HG03565 (cell line): ENCODE measurements at regions not wholly inside any gene's neighbourhood (a gene's known extent, or its start where the extent isn't known, plus 50 kb on each side); places are given as distances from the start of the nearest gene placed in this dataset.
"Not testable (repeated sequence)": the region's sequence is repeated elsewhere in the genome, so short reads cannot be mapped to it uniquely, and the experiment has no call there.

Source experiments
- ATAC-seq: cut with Tn5 transposase; IDR thresholded peaks from one replicate; pipeline ENCODE4 v1.9.1; 2021; ENCODE audit warnings: mild to moderate bottlenecking, moderate library complexity; ENCODE audit not compliant: unreplicated experiment

DNA sequence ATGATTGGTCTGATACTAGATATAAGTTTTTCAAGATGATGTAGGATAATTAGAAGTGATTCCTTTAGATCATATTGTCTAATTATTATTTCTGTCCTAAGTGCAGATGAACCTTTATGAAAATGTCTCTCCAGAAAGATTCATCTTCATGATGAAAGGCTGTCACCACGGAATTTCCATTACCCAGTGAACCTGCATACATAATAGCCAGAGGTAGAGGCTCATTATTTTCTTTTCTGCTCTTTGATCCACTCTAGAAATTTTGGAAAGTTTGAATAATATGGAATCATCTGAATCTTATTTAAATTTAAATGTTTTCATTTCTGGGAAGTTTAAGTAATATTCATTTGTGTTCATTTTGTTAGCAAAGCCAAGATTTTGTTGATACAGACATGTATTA, 137.1 kb upstream of the ATP2B1 start:
- no peak for ATAC-seq

DNA sequence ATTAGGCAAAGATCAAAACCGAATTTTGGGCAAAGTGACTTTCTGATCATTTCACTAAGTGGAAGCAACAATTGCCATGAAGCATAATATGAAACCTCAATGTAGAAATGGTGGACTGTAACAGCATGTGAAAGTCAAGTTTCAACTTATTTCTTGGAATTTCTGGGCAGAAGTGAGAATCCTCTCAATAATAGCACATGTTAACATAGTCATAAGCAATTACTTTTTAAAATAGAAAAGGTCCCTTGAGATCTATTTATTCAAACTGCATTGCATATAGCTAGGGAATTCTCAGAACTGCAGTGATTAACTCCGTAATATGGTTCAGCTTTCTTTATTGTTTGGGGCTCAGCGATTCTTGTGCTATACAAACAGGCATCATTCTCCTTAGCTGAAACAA, 136.7 kb upstream of the ATP2B1 start:
- ATAC-seq = no peak

DNA sequence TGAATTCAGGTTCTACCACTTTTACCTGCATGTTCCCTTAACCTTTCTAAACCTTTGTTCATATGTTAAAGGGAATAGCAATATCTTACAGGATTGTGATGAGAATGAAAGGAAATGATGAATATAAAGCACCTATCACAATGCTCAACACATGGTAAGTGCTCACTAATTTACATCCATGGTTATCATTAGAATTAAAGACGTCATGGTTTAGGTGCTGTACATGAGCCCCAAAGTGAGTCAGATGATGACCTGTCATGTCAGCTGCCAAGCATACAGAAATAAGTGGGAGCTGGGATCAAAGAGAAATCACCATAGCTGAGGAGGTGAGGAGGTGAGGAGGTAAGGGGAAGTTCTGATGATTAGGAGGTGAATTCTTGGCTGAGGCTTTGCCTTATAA, 135.9 kb upstream of the ATP2B1 start:
- no peak for ATAC-seq

DNA sequence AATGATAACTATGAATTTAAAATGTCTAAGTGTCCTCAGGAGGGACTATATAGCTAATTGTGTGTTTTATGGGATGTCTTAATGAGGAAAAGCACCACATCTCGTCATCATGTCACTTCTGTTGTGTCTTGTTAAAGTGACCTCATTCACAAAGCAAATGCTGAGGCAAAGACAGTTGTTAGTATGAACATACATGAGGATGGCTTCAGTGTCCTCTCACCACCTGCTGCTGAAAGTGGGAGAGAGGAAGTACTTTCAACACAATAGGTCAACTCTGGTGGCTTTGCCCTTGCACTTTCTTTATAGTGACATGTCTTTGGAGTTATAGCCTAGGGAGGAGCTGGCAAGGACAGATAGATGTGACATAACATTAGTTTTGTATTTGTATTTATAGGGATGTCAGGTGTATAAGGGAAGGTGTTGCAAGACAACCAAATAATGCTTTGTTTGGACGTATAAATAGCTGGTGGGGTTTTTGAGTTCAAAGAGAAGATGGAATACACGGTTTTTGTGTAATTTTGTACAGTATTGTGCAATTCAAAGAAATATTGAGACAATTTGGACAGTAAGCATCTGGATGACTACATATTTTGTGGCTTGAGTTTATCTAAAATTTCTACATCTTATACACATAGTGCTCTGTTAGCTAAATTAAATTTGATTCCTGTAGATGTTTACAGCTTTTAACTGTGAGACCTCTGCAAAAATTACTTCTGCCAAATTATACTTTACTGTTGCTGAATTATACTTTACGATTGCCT, 131.7 kb upstream of the ATP2B1 start:
- ATAC-seq = no peak

DNA sequence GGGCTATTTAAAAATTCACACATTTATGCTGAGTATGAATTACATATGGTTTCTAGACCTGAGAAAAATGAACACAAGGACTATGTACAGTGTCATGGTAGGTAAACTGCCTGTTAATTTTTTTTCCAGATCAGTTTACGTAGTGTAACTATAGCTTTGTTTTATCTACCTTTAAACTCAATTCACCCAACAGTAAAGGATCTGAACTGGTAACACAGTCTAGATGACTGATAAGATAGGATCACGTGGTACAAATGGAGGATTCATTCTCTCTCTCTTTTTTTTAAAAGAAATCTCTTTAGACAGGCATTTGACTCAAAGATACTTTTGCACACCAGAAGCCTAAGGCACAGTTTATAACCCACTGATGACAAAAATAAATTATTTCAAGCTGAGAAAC, 130.8 kb upstream of the ATP2B1 start:
- ATAC-seq = no peak

DNA sequence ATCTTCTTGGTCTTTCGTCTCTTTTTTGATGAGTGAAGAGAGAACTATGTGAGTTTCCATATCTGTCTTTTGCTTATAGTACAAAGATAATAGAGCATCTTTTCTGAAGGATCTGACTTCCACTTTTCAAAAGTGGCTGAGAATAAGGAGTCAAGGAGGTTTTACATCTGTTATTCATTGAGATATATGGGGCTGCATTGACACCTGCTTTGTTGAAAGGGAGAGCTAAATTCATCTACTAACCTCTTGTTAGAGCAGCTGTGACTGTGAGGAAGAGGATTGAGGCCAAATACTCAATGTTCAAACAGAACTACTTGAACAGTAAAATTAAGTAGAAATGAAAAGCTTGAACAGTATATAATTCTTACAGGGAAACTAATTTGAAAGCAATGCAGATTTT, 130.2 kb upstream of the ATP2B1 start:
- ATAC-seq = no peak

DNA sequence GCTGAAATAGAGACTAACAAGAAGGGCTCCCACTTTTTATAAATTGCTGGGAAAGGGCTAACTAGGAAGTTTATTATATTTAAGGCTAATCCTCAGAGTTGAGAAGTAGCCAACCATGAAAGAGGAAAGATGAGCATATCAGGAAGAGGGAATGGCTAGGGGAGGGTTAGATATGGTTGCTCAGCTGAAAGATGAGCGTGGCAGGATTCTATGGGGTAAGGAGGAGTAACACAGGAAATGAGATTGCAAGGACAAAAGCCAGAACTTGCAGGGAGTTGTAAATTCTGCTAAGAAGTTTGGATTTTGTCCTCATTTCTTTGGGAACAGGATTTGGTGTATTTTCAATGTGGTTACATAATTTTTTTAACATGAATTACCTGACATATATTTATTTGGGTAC, 127.4 kb upstream of the ATP2B1 start:
- ATAC-seq = no peak

DNA sequence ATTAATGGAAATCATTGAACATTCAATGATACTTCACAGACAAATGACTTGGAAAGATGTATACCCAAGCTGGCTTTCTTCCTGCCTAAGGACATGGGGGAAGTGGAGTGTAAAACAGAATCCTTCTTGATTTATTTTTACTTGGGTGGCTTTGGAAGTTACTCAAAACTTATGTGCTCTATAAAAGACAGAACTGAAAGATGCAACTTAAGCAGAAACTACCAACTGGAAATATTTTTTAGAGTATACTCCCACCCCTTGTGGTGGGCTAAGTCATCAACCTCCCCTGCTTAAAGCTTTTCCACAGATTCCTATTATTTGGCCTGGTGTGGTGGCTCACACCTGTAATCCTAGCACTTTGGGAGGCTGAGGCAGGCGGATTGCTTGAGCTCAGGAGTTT, 126.0 kb upstream of the ATP2B1 start:
- no peak for ATAC-seq

DNA sequence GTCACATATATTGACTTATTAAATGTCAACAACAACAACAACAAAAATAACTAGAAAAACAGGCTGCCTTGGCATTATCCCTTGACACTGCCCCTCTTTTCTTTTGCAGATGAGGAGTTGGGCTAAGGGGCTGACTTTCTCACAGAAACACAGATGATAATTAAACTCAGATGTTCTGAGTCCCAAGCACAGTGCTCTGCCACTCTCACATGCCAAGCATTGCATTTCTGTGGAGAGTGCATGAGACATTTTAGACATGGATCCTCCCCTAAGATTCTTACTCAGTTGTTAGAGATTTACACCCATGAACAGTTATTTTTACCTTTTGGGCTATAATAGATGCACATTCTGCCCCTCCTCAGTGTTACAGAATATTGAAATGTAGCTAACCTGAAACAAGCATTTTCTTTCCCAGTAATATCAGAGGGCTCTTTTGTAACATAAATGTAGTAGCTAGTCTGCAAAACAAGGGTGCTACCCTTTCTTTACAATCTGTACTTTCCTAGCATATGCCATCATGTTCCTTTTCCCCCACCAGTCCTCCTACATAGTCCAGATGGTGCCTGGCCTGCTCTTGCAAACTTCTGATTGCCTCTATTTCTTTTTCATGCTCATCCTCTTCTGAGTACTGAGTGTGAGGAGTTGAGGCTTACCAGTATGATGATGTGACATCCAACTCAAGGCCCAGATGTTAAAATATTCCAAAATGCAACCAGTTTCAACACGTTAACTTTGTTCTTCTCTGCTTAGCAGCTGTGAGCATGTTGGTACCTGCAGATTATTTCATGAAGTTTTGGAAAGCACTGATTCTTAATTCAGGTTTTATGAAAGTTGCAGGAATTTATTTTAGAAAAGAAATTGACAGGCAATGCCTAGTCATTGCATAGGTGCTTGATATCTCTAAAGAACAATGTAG, 125.0 kb upstream of the ATP2B1 start:
- ATAC-seq = no peak

DNA sequence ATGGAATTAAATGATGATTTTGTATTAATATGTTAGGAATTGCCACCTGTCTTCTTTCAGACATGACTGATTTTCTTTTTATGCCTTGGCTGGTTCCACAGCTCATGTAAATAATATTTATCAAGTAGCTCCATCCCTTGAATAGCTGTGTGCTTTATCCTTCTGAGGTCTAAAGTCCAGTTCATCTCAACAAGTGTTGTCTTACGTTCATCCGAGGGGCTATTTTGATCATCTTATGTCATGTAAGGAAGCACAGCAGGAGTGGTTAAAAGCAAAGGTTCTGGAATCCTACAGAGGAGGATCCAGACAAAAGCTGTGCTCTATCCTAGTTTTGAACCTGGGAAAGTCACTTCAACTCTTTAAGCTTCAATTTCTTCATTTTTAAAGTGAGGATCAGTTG, 123.7 kb upstream of the ATP2B1 start:
- ATAC-seq = no peak

DNA sequence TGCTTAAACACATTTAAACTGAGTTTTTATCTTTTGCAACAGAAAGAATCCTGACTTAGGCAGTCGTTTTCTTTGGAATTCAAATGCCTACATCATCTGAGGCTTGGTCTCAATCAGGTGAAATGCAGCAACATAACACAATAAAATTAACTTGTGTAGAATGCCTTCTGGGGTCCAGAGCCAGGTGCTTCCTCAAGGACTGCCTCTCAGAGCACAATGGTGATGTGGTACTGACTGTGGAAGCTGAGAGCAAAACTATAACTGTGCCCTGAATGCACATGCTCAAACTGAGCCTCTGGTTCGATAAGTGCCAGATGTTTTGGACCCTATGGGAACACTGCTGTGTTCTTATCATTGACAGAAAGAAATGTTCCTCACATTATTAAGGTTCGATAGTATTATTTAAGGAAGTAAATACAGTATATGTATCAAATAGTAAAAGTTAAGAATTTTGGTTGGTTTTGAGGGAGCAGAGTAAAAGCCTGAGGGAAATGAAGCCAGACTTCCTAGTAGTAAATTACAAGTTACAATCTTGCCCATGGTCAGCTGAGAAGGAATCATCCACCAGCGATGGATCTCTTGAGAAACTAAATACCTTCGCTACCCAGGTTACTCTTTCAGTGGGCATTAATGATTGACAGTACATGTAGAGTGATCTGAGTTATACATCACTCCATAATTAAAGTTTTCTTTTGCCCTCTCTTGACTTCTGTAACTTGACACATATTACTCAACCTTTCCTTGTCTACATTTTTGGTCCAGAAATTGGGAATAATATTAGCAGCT, 122.9 kb upstream of the ATP2B1 start:
- ATAC-seq = no peak

DNA sequence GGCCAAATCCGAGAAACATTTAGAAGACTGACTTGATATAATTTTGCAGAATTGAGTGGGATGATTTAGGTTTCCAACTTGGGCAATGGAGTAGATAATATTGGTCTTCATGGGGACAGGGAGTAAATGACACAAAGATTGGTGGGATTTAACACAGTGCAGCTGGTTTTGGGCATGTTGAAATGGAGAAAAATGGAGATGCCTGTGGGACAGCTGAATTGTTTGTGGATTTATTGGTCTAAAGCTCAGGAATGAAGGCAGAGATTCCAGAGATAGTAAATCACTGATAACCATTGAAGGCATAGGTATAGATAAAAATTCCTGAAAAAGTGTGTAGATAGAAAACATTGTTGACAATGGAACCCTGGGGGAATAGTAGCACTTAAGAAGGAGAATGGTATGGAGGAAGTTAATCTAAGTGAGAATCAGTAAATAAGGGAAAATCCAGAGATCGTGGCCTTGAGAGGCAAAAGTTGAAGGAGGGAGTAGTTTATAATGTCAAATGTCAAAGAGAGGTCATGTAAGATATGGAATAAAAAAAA, 120.9 kb upstream of the ATP2B1 start:
- ATAC-seq = no peak

DNA sequence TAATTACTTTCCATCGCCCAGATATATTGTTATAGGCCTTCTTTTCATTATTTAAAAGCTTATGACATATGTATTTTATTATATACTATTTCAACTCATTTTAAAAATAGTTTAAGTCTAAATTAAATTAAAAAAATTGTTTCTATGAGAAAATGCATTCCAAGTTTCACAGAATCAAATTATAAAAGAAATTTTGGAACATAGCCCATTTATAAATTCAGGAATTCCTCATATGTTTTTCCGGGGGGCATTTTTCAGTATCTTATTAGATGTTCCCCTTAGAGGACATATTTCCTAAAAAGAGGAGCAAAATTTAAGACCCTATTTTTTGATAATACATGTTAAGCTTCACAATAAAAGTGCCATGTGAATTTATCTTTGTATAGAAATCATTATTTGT, 119.9 kb upstream of the ATP2B1 start:
- ATAC-seq = no peak

DNA sequence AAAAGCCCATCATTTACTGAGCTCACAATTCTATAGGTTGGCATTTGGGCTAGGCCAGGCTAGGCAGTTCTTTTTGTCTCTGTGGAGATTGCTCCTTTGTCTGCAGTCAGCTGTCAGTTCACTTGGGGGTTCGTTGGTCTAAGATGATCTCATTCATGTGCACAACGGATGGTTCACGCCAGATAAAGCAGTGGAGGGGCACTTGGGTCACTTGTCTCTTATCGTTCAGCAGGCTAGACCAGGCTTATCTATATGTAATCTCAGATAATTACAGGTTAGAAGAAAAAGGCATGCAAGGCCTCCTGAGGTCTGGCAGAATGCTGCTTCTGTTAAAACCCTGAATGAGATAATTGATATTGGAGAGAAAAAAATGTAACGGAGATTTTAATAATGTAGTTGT, 119.0 kb upstream of the ATP2B1 start:
- ATAC-seq = no peak

DNA sequence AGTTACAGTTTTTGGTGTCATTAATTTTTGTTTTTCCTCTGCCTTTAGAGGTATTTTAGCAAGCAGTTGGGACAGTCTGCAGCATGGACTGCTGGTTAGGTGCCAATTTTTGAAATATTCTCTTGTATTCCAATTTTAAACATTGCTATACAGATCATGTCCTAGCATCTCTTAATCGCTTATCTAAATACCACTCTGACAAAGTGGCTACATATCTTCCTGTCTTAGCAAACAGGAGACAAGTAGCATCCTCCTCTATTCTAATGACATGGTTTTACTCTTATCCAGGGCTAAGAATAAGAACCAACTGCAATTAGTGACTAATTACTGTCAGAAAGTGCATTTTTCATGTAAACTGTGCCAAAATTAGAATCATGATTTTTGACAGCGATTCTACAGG, 117.8 kb upstream of the ATP2B1 start:
- no peak for ATAC-seq

DNA sequence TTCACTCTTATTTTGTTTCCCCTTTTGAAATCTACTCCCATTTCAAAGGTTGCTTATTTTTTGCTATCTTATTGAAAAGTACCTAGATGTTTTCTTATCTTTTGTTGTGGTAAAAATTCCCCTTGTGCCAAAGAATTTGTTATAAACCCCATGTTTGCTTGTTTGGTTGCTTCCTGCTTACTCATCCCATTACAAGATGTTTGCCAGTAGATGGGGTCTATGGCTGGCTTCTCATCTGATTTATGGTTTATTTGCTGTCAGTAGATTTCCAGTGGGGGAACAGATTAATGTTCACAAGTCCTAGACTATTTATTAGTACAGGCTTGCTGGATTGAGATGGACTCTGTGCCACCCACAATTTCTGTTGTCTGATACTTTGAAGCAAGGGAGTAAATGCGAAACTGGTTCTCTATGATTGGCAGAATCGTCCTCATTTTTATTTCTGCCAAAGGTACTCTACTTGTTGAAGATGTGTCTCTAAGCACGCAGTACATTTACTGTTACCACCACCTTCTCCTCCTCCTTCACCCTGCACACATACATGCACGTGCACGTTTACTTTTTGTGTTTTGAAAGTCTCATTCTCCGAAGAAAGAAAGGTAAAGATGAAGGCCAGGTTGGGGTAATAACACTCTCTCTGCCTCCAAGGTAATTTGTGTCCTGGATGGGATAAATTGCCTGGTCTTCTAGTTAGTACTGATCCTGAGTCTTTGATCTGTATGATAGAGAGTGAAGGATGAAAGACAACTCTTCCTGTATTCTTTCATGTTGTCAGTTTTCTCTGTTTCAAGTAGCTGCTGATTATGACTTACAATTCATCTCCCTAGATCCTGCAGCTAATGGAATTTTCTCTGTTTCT, 117.2 kb upstream of the ATP2B1 start:
- ATAC-seq = no peak

DNA sequence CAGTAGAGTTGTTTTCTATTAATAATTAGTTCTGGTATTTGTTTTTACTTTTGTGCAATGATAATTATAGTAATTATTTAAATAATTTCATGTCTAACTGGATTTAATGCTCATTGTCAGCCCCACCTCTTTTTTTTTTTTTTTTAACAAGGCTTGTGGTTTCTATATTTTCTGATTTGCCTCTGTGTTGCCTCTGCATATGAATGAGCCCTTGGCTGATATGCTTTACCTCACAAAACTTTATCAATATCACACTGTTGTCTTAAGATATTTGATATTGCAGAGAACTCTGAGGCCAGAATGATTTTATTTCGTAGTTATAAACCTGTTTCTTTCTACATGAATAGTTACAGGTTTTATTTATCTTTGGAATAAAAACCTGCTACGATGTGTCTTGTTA, 116.2 kb upstream of the ATP2B1 start:
- no peak for ATAC-seq

DNA sequence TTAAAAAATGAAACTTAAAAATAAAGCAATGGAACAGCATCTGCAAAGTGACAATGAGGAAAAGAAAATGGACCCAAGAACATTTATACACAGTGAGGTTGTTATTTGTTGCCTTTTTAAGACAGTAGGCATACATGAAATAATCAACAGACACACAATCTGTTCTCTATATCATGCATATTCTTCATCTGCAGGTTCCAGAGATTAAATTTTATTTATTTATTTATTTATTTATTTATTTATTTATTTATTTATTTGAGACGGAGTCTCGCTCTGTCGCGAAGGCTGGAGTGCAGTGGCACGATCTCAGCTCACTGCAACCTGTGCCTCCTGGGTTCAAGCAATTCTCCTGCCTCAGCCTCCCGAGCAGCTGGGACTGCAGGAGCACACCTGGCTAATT, 114.4 kb upstream of the ATP2B1 start:
- ATAC-seq = not testable (repeated sequence)

DNA sequence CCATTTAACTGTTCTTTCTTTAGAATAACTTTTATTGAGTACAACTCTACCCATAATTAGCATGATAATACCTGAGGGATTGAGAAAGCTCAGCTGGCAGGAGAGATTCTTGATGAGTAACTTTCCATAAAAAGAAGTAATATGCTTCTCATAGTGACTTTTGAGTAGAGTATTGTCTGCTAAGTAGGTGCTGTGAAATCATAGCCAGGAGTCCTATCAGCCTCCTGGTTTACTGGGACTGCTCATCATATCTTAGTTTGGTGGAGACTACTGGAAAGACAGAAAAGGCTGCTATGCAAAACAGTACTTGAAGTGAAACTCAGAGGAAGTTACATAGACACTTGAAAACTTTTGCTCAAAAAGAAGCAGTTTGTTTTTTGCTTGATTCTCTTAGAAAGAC, 113.3 kb upstream of the ATP2B1 start:
- ATAC-seq = peak; percentile 65

DNA sequence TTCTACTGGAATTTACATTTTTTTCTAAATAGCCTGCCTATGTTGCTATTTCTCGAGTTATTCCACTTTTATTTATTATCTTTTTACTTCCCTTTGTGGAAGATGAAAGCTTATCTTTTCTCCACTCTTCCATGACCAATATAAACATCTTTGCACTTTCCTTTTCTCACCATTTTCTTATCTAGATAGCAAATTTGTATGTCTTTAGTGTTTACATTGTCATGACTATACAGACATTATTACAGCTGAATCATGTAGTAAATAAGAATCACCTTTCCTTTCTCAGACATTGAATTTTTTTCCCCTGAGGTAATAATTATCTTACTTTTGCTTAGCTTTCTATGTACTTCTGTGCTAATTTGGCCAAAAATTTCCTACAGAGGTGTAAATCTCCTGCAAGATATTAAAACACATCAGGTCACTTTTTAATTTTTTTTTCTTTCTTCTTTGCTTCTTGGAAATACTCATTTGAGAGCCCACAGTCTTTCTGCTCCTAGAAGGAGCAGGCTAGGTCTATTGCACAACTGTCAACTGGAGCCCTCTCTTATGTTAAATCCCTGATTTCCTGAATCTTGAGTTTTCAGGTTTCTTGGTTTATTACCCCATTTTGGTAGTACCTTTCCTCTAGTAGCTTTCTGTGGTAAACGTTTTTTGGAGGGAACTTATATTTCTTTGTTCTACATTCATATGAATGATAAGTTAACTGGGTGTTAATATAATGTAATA, 109.0 kb upstream of the ATP2B1 start:
- ATAC-seq = no peak
